Daoy (cell line): ENCODE measurements at regions not wholly inside any gene's neighbourhood (a gene's known extent, or its start where the extent isn't known, plus 50 kb on each side); places are given as distances from the start of the nearest gene placed in this dataset.

Experiments
- DNase-seq: peaks from one replicate; pipeline ENCODE4 v3.0.0-alpha.2; 2015; ENCODE audit warnings: low read depth

DNA sequence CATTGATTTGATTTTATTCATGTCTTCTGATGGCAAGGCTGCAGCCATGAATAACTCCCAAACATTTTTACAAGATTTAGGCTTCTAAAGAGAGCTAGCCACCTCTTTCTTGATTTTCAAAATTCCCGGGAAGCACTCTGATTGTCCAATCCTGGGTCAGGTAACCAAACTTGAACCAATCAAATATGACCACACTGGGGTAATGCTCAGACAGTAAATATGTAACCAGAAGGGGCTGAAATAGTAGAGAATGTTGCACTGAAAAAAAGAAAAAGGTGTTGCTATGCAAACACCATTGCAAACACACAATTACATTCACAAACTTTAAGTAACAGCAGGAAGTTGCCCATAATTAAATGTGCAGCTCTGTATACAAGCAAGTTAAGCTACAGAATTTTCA, 112.9 kb upstream of the IQCM start:
- DNase-seq: no peak

DNA sequence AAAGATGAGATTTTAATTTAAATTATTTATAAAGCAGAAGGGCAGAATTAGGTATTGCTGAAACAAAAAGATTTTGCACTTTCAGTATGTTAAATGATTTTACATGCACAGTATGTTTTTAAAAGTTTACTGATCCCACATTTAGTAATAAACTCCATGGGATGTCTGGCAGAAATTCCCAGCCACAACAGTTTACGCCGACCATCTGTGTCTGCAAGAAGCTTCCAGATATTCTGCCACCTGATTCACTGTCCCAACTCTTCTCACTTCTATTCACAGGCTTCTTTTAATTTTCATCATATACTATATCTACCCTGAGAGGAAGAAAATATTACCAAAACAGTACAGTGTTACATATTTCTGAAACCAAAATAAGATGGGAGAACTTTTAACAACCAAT, 115.8 kb upstream of the IQCM start:
- no peak for DNase-seq

DNA sequence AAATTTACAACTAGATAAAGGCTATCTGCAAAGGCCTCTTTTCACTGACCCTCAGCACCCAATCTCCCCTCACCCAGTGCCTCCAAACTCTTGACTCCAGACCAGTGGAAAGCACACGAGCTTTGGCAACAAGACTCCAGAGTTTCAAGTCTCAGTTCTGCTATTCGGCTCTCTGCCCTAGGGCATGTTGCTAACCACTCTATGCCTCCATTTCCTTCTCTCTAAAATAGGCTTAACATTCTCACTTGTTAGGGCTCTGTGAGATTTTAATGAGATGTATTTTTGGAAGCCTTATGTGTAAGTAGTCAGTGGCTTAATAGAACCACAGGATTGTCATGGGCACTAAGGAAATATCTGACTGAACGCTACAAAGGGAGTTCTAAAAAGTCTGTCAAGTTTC, 116.5 kb upstream of the IQCM start:
- DNase-seq: no peak

DNA sequence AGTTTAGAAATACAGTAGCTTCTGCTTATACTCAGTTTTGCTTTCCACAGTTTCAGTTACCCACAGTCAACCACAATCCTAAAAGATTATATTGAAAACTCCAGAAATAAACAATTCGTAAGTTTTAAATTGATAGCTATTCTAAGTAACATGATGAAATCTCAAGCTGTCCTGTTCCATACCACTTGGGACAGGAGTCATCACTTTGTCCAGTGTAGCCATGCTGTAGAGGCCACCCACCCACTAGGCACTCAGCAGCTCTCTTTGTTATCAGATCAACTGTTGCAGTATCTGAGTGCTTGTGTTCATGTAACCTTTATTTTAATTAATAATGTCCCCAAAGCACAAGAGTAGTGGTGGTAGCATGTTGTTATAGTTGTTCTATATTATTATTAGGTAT, 117.5 kb upstream of the IQCM start:
- DNase-seq: no peak

GRCh38 chr4:149933883-149934282, 118.2 kb upstream of the IQCM start:
- peak; percentile 13 for DNase-seq

- DNase-seq: no peak
These were observed 128.9 kb upstream of the DCLK2 start for GRCh38 chr4:149949381-149949780.

DNA sequence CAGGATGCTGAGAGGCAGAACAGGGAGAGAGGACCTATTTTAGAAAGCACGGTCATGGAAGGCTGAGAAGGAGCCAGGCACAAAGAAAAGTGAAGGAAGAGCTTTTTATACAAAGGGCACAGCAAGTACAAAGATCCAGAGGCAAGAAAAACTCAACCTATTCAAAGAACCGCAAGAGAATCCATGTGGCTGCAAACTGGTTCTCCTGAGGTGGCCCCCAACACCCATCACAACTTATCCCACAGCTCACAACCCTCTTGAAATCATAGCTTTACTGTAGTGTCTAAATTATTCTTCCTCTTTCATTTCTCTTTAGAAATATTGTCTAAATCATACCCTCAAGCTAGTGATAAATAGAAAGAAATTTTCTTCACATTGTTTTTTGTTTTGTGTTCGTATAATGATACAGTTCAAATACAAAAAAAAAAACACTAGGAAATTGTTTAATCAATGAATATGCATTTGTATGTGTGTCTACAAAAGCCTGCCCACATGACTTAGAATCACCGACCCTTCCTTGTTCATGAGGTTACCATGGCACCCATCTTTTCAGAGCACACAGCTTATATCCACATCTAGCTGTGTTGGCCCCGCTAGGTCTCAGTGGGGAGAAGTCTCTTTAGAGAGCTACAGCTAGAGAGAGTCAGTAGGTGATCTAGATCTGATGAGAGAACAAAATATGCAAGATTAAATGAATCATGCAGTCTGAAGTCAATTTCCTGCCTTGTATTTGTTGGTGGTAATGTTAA, 126.9 kb upstream of the DCLK2 start:
- no peak for DNase-seq

DNA sequence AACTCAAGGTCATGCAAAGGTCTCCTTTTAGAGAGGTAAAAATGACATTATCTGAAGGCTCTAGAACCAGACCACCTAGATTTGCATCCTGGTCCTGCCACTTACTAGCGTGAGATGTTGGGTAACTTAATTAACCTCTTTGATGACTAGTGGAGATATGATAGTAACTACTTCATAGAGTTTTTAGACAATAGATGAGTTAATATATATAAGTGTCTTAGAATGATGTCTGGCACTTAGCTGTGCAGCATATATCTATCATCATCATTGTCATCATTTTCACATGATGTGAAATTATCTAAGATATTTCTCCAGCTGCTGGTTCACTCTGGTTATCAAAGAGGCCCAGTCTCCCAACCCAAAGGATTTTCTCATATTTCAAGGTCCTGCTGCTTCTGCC, 126.1 kb upstream of the DCLK2 start:
- no peak for DNase-seq

- DNase-seq: no peak
These were observed 125.5 kb upstream of the DCLK2 start for GRCh38 chr4:149952716-149953115.

DNA sequence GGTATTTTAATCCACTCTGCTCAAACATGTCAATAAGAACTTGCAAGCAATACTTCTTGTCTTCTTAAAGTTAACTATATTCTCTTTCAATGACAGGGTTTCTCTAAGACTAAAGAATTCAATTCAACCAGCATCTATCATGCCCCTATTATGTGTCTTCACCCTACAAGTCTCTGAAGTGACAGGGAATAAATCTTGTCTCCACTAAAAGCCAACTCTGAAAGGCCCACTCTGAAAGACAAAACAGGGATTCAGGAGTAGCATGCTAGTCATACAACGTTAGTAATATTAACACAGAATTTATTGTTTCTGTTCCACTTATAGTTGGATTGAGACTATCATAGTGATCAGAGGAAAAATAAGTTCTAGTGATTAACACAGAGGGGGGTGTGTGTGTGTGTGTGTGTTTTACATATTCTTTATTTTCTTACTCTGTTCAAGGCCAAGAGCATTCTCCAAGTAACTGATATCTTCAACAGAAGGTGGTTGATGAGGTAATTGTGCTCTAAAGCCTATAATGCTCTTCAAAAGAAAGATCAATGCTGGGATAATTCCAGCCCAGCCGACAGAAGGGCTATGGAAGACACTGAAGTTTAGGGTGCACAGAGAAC, 122.4 kb upstream of the DCLK2 start:
- DNase-seq: no peak

DNA sequence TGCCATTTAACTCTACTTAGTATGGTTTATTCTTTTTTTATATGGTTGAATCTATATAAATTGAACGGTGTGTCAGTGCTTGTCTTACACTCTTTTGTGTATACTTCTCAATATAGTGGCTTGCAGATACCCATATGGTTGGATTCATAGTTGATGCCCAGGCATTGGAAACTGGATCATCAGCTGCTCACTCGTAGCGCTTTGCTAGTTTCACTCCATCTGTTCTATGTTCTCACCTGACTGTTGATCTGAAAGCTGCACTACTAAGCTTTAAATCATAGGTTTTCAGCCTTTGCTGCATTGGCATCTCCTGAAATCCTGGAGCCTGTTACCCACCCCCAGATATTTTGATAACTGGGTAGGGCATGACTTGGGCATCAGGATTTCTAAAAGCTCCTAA, 121.6 kb upstream of the DCLK2 start:
- DNase-seq: no peak

DNA sequence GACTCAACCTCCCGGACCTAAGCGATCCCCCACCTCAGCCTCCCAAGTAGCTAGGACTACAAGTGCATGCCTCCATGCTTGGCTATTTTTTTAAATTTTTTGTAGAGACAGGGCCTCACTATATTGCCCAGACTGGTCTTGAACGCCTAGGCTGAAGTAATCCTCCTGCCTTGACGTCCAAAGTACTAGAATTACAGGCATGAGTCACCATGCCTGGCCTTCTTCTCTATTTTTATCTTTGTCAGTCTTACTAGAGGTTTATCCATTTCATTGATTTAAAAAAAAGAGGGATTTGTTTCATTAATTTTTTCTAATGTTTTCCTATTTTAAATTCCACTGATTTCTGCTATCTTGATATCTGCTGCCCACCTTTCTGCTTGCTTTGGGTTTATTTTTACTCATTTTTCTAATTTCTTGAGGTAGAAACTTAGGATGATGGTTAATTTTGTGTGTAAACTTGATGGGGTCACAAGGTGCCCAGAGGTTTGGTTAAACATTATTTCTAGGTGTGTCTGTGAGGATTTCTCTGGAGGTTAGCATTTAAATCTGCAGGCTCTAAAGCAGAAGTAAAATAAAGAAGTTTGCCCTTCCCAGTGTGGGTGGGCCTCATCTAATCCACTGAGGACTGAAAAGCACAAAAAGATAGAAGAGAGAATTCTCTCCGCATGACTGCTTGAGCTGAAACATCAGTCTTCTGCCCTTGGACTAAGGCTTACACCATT, 116.2 kb upstream of the DCLK2 start:
- peak; percentile 4 for DNase-seq

GRCh38 chr4:149964001-149964796, 114.0 kb upstream of the DCLK2 start:
- no peak for DNase-seq

DNA sequence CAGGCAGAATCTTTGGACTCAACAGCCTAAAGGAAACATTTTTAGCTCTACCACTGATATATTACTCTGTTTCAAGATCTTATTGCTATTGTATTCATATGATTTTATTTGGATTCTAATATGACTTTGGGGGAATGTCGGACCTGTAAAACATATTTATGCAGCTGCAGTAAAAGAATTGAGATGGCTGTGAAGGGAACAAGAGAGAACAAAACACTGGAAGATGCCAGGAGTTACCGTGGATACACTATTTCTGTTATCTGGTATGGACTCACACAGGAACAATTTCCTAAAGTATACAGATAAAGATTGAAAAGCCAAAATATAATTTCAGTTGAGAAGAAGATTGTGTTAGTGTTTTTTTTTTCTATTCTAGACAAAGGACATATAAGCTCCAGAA, 113.0 kb upstream of the DCLK2 start:
- no peak for DNase-seq

GRCh38 chr4:149972407-149972806, 105.8 kb upstream of the DCLK2 start:
- DNase-seq: no peak

DNA sequence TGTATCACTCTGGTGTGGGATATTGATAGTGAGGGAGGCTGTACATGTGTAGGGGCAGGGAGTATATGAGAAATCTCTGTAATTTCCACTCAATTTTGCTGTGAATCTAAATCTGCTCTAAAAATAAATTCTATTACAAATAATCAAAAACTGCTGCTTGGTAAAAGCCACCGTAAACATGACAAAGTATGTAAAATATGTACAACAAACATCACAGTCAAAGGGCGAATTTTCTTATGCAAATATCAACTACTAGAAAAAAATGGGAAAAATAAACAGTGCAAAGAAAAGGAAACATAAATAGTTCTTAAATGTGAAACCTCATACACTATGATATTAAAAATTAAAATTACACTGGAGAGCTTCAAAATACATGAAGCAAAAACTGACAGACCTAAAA, 105.1 kb upstream of the DCLK2 start:
- DNase-seq: no peak

- DNase-seq: no peak
These were observed 103.1 kb upstream of the DCLK2 start for GRCh38 chr4:149975172-149975571.

- DNase-seq: no peak
These were observed 98.0 kb upstream of the DCLK2 start for GRCh38 chr4:149980121-149980682.

DNA sequence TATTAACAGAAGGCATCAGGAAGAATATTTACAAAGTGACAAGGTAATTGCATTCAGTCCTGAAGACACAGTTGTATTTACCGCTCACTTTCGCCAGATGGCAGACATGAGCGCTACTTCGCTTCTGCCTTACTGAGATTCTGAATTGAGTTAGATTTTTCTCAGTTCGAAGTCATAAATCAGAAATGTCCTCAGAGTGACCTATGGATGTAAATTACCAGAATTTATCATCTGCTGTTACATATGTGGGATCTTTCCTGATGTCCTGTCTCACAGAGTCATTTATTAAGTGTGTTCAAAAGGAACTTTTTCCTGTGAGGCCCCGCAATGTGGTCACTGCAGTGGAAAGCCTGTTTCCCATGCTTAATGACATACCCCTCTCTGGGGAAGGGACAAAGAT, 97.3 kb upstream of the DCLK2 start:
- DNase-seq: peak; percentile 40

GRCh38 chr4:149983401-149983800, 94.8 kb upstream of the DCLK2 start:
- no peak for DNase-seq

GRCh38 chr4:149983931-149984330, 94.3 kb upstream of the DCLK2 start:
- DNase-seq: no peak

DNA sequence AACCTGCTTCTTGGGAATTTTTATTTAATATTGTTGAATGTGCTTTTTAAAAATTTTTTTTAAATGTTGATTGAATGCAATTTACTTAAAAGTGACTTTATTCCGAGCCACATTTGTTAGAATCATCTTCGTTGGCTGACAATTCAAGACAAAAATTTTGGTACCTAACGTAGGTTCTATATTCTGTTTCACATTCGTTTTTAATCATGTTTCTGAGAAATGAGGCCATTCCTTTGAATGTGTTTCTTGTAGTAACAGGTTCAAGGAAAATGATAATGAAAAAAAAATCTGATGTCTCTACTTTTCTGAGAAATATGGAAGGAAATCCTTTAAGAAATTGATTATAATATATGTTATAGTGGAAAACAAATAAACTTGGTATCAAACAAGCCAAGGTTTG, 92.3 kb upstream of the DCLK2 start:
- DNase-seq: no peak
